ENCODE measurements at regions not wholly inside any gene's neighbourhood (a gene's known extent, or its start where the extent isn't known, plus 50 kb on each side); places are given as distances from the start of the nearest gene placed in this dataset.

- no peak for DNase-seq
Observed at GRCh38 chr16:86306011-86306644, 204.2 kb upstream of the FOXF1 start.

- no peak for DNase-seq
Observed at GRCh38 chr16:86306811-86307513, 203.4 kb upstream of the FOXF1 start.

GRCh38 chr16:86307514-86307903, 202.8 kb upstream of the FOXF1 start:
- DNase-seq, result no peak

- DNase-seq, result no peak
Observed at GRCh38 chr16:86308514-86308913, 201.8 kb upstream of the FOXF1 start.

GRCh38 chr16:86313631-86314030, 196.7 kb upstream of the FOXF1 start:
- DNase-seq, result no peak

- DNase-seq, result no peak
Observed at GRCh38 chr16:86314402-86315025, 195.8 kb upstream of the FOXF1 start.

GRCh38 chr16:86316967-86317812, 193.1 kb upstream of the FOXF1 start:
- no peak for DNase-seq

- DNase-seq, result no peak
Observed at GRCh38 chr16:86317813-86318650, 192.3 kb upstream of the FOXF1 start.

- no peak for DNase-seq
Observed at GRCh38 chr16:86319585-86320236, 190.6 kb upstream of the FOXF1 start.

GRCh38 chr16:86320237-86320595, 190.1 kb upstream of the FOXF1 start:
- DNase-seq, result no peak

GRCh38 chr16:86321491-86321890, 188.8 kb upstream of the FOXF1 start:
- DNase-seq, result no peak

GRCh38 chr16:86322283-86322682, 188.0 kb upstream of the FOXF1 start:
- no peak for DNase-seq

GRCh38 chr16:86322806-86323205, 187.5 kb upstream of the FOXF1 start:
- no peak for DNase-seq

- DNase-seq, result no peak
Observed at GRCh38 chr16:86324320-86324719, 186.0 kb upstream of the FOXF1 start.

GRCh38 chr16:86325360-86325759, 185.0 kb upstream of the FOXF1 start:
- no peak for DNase-seq

GRCh38 chr16:86325895-86326294, 184.4 kb upstream of the FOXF1 start:
- DNase-seq, result no peak

GRCh38 chr16:86327321-86327720, 183.0 kb upstream of the FOXF1 start:
- DNase-seq, result no peak

GRCh38 chr16:86330906-86331305, 179.4 kb upstream of the FOXF1 start:
- no peak for DNase-seq

GRCh38 chr16:86334079-86334635, 176.2 kb upstream of the FOXF1 start:
- DNase-seq, result no peak

GRCh38 chr16:86335266-86336172, 174.8 kb upstream of the FOXF1 start:
- DNase-seq, result no peak

GRCh38 chr16:86337138-86337537, 173.2 kb upstream of the FOXF1 start:
- no peak for DNase-seq
